HG03159 (cell line): ENCODE measurements at regions not wholly inside any gene's neighbourhood (a gene's known extent, or its start where the extent isn't known, plus 50 kb on each side); places are given as distances from the start of the nearest gene placed in this dataset.

Experiments used
- ATAC-seq: cut with Tn5 transposase; IDR thresholded peaks from one replicate; pipeline ENCODE4 v1.9.1; 2021; ENCODE audit warnings: mild to moderate bottlenecking, moderate library complexity; ENCODE audit not compliant: unreplicated experiment

- ATAC-seq: peak; percentile 88
Measured at GRCh38 chr4:38310446-38311043, 350.3 kb downstream of the PTTG2 start.

- no peak for ATAC-seq
Measured at GRCh38 chr4:38311495-38312126, 351.4 kb downstream of the PTTG2 start.

GRCh38 chr4:38313175-38313574 is 350.8 kb upstream of the KLF3 start:
- ATAC-seq: no peak

- no peak for ATAC-seq
Measured at GRCh38 chr4:38313999-38314561, 349.9 kb upstream of the KLF3 start.

GRCh38 chr4:38314663-38315062 is 349.3 kb upstream of the KLF3 start:
- ATAC-seq: no peak

GRCh38 chr4:38315286-38315685 is 348.7 kb upstream of the KLF3 start:
- ATAC-seq: no peak

GRCh38 chr4:38316045-38316444 is 348.0 kb upstream of the KLF3 start:
- no peak for ATAC-seq

- no peak for ATAC-seq
Measured at GRCh38 chr4:38317041-38317674, 346.8 kb upstream of the KLF3 start.

- peak; percentile 81 for ATAC-seq
Measured at GRCh38 chr4:38318737-38319455, 345.1 kb upstream of the KLF3 start.

- peak; percentile 48 for ATAC-seq
Measured at GRCh38 chr4:38319456-38320342, 344.3 kb upstream of the KLF3 start.

GRCh38 chr4:38320343-38320695 is 343.7 kb upstream of the KLF3 start:
- no peak for ATAC-seq

GRCh38 chr4:38320833-38321232 is 343.2 kb upstream of the KLF3 start:
- ATAC-seq: no peak

GRCh38 chr4:38322714-38323113 is 341.3 kb upstream of the KLF3 start:
- no peak for ATAC-seq

- ATAC-seq: no peak
Measured at GRCh38 chr4:38323141-38323641, 340.8 kb upstream of the KLF3 start.

GRCh38 chr4:38324861-38325628 is 339.0 kb upstream of the KLF3 start:
- no peak for ATAC-seq

- no peak for ATAC-seq
Measured at GRCh38 chr4:38325629-38325913, 338.4 kb upstream of the KLF3 start.

GRCh38 chr4:38326499-38326898 is 337.5 kb upstream of the KLF3 start:
- no peak for ATAC-seq

GRCh38 chr4:38327174-38327573 is 336.8 kb upstream of the KLF3 start:
- no peak for ATAC-seq

GRCh38 chr4:38328989-38329729 is 334.8 kb upstream of the KLF3 start:
- ATAC-seq: no peak
